ENCODE measurements at regions not wholly inside any gene's neighbourhood (a gene's known extent, or its start where the extent isn't known, plus 50 kb on each side); places are given as distances from the start of the nearest gene placed in this dataset.

GRCh38 chr10:124225029-124225466, 131.7 kb upstream of the CHST15 start:
- DNase-seq (ENCODE audit: low read depth, low spot score), result no peak
- H3K4me3 ChIP-seq (ENCODE audit: low read length), result no peak overlapping the region

DNA sequence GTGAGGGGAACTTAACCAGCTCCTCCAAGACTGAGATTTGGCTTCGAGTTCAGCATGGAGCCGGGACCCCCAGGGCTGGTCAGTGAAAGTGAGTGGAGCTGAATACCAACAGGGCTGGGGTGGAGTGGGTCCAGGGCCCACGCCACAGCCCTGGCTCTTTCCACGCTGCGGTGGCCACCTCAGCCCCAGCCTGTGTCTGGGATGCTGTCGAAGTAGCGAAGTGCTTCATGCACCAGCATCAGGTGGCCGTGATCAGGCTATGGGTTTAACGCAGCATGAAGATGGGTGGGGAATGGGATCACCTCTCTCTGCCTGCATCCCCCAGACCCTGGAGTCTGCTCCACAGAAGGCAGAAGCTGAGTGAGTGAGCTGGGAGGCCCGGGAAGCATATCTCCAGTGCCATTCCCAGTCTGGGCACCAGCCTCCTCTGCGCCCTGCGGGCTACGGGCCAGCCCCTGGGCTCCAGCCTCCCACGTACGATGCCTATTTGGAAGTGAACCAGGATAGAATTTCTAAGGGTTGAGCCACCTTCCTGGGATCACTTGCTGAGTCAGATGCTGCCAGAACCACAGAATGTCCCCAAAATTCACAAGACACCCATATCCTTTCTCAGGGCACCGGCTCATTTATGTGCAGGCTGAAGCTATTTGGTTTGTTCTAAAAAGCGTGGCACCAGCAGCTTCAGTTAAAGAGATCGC, 131.1 kb upstream of the CHST15 start:
- H3K4me3 ChIP-seq (ENCODE audit: low read length), result no peak overlapping the region
- DNase-seq (ENCODE audit: low read depth, low spot score), result no peak

- no peak overlapping the region for H3K4me3 ChIP-seq (ENCODE audit: low read length)
- no peak for DNase-seq (ENCODE audit: low read depth, low spot score)
Measured at GRCh38 chr10:124223711-124224085, 130.3 kb upstream of the CHST15 start.

DNA sequence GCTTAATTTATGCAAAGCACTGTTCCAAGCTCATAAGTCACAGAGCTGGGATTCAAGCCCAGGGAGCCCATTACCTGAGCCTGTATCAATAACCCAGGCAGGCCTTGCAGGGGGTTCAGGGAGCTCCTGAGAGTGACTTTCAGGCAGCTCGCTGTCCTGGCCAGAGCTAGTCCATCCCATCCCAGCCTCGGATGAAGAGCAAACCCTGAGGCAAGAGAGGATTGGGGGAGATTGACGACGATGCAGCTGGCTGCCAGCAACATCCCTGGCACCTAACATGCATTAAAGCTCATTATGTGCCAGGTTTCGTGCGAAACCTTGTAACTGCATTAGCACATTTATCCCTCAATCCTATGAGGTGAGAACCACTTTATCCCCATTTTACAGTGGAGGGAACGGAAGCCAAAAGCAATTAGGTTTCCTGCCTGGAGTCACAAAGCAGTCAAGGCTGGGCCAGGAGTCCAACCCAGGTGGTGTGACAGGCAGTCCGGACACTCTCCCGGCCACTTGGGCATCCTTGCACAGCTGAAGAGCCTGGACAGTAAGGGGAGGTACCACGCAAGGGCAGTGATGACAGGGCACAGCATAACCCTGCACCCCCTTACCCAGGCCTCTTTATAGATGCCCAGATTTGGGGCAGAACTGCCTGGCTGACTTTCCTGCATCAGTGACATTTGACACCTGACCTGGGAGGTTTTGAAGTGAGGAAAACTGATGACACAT, 129.8 kb upstream of the CHST15 start:
- no peak for DNase-seq (ENCODE audit: low read depth, low spot score)
- no peak overlapping the region for H3K4me3 ChIP-seq (ENCODE audit: low read length)

GRCh38 chr10:124222318-124222987, 129.1 kb upstream of the CHST15 start:
- no peak overlapping the region for H3K4me3 ChIP-seq (ENCODE audit: low read length)
- DNase-seq (ENCODE audit: low read depth, low spot score), result no peak

- no peak overlapping the region for H3K4me3 ChIP-seq (ENCODE audit: low read length)
- peak; percentile 9 for DNase-seq (ENCODE audit: low read depth, low spot score)
Measured at GRCh38 chr10:124221356-124222317, 128.2 kb upstream of the CHST15 start.

DNA sequence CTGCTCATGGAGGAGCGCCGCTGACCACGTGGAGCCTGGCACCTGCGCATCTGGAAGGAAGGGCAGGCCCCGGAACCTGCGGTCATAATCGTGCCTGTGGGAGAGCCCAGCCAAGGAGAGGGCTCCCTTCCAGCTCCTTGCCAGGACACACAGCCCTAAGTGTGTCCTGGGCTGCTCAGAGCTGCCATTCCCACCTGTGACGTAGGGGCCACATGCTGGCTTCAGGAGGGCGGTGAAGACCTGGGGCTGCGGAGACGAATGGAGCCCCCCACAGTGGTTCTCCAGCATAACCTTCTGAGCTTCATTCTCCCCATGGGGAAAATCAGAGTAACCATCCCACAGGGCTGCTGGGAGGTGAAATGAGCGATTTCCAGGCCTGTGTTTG, 127.6 kb upstream of the CHST15 start:
- no peak overlapping the region for H3K4me3 ChIP-seq (ENCODE audit: low read length)
- no peak for DNase-seq (ENCODE audit: low read depth, low spot score)

DNA sequence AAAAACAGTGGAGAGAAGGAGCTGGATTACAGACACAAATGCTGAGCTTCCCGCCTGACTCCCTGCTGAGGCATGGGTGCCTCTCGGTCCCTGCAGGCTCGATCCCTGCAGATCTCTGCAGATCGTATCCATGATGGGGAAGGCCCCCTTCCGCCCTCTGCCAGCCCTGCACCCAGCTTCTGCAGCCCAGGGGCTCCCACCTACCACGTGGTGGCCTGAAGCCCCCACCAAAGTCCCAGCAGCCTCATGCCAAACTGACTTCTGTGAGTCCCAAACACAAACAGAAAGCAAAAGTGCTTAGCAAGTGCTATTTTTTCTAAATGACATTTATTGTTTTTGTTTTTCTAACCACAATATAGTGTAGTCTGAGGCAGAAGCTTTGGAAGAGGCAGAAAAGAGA, 127.1 kb upstream of the CHST15 start:
- no peak for DNase-seq (ENCODE audit: low read depth, low spot score)
- H3K4me3 ChIP-seq (ENCODE audit: low read length), result no peak overlapping the region

GRCh38 chr10:124219655-124220054, 126.3 kb upstream of the CHST15 start:
- H3K4me3 ChIP-seq (ENCODE audit: low read length), result no peak overlapping the region
- no peak for DNase-seq (ENCODE audit: low read depth, low spot score)

- DNase-seq (ENCODE audit: low read depth, low spot score), result no peak
- no peak overlapping the region for H3K4me3 ChIP-seq (ENCODE audit: low read length)
Measured at GRCh38 chr10:124219062-124219461, 125.7 kb upstream of the CHST15 start.

DNA sequence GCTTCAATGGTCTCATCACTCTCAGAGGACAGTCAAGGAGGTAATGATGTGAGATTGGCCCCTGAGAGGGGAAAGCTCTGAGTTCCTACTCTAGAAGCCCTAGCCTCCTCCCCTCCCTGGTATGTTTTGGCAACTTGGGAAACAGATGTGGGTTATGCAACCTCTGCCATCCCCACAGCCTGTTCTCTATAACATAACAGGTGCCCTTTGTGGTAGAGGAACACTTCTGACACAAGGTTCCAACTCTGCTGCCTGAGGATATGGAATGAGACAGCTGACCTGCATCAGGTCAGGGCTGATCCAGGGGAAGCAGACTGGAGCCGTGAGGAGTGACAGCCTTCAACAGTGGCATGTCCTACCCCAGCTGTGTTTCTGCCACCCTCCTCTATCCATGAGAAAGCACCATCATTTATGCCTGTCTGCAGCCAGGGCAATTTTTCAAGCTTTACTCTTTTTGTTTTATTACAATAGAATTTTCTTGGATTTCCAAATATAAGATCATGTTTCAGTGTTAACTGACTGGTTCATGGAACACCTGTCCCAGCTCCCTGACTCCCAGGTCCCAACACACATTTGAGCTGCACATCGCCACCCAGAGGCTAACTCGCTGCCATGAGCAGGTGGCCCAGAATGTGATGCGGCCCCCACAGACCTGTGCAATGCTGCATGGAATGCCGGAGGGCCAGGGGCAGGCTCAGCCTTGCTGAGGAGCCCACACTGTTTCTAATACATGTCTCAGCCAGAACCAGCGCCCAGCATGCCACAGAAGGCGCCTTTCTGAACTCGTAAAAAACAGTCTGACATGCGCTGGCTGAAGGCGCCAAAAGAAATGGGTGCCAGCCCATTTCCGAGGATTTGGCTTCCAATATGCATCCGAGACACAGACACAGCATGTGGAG, 124.8 kb upstream of the CHST15 start:
- no peak overlapping the region for H3K4me3 ChIP-seq (ENCODE audit: low read length)
- no peak for DNase-seq (ENCODE audit: low read depth, low spot score)

GRCh38 chr10:124217031-124217430, 123.6 kb upstream of the CHST15 start:
- no peak for DNase-seq (ENCODE audit: low read depth, low spot score)
- no peak overlapping the region for H3K4me3 ChIP-seq (ENCODE audit: low read length)

GRCh38 chr10:124214610-124215375, 121.4 kb upstream of the CHST15 start:
- no peak for DNase-seq (ENCODE audit: low read depth, low spot score)
- H3K4me3 ChIP-seq (ENCODE audit: low read length), result no peak overlapping the region

DNA sequence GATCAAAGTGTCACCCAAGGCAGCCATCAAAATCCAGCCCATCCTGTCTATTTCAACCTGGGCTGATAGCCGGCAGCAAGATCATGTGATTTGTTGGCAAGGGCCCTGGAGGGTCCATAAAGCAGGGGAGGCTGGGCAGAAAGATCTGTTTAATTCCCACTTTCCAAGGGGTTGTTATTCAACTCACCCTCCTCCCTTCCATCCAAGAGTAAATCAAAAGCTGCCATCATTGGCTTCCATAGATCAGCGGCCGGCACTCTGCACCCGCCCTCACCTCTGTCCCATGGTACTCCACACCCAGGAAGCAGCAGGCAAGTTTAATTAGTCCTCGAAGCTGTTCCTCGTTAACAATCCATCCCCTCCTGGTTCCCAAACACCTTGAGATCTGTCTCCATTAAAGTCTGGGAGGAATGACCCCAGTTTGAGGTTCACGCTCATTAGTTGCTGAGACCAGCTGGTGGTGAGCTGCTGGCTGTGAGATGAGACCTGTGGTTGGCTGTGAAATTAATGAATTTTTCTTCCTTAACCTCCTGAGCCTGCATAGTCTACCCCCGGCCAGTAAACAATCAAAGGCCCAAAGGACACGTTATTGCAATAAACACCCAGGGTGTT, 120.6 kb upstream of the CHST15 start:
- no peak for DNase-seq (ENCODE audit: low read depth, low spot score)
- no peak overlapping the region for H3K4me3 ChIP-seq (ENCODE audit: low read length)

GRCh38 chr10:124213471-124213870, 120.1 kb upstream of the CHST15 start:
- H3K4me3 ChIP-seq (ENCODE audit: low read length), result no peak overlapping the region
- DNase-seq (ENCODE audit: low read depth, low spot score), result no peak

DNA sequence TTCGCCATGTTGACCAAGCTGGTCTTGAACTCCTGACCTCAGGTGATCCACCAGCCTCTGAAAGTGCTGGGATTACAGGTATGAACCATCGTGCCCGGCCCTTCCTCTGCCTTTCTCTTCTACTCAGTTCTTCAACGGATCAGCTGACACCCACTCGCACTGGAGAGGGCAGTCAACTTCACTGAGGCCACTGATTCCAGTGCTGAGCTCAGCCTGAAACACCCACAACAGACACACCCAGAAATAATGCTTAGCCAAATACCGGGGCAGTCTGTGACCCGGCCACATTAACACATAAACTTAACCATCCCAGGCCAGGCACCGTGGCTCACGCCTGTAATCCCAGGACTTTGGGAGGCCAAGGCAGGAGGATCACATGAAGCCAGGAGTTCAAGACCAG, 119.3 kb upstream of the CHST15 start:
- DNase-seq (ENCODE audit: low read depth, low spot score), result no peak
- no peak overlapping the region for H3K4me3 ChIP-seq (ENCODE audit: low read length)

- DNase-seq (ENCODE audit: low read depth, low spot score), result no peak
- no peak overlapping the region for H3K4me3 ChIP-seq (ENCODE audit: low read length)
Measured at GRCh38 chr10:124211921-124212320, 118.5 kb upstream of the CHST15 start.

All from Jurkat, Clone E6-1 (cell line).